ENCODE measurements at regions not wholly inside any gene's neighbourhood (a gene's known extent, or its start where the extent isn't known, plus 50 kb on each side); places are given as distances from the start of the nearest gene placed in this dataset.

GRCh38 chr2:104952976-104953375 is 84.9 kb upstream of the MRPS9 start:
- ATAC-seq (no peak), DNase-seq (no peak)
- intact Hi-C loops (cut with DNase I, micrococcal nuclease): no loop called here
- Histone ChIP-seq H3K36me3 (ENCODE audit: low read depth) (no peaks in the 10 kb centered on the region), H3K4me3 (no peak overlapping the region), H3K4me1 (ENCODE audit: low read depth) (no peaks in the 10 kb centered on the region), H3K9me3 (no peaks in the 10 kb centered on the region)
- TF ChIP-seq CTCF (IDR thresholded peaks at IDR 0.05): no peak

GRCh38 chr2:104965900-104966299 is 72.0 kb upstream of the MRPS9 start:
- no peak for ATAC-seq
- intact Hi-C loops (cut with DNase I, micrococcal nuclease): no loop called here
- TF ChIP-seq CTCF (IDR thresholded peaks at IDR 0.05): no peak

GRCh38 chr2:104969564-104969963 is 68.3 kb upstream of the MRPS9 start:
- no peak for TF ChIP-seq CTCF (IDR thresholded peaks at IDR 0.05)
- peaks cover 7% of the 10 kb centered on the region for H3K9me3 ChIP-seq
- H3K4me3 ChIP-seq: no peak overlapping the region
- H3K4me1 ChIP-seq (ENCODE audit: low read depth): no peaks in the 10 kb centered on the region
- DNase-seq (no peak), ATAC-seq (no peak)
- intact Hi-C loops (cut with DNase I, micrococcal nuclease): no loop called here
- no peaks in the 10 kb centered on the region for H3K36me3 ChIP-seq (ENCODE audit: low read depth)

More at GRCh38 chr2:104965900-104966299, 72.0 kb upstream of the MRPS9 start:
- Histone ChIP-seq H3K4me3 (no peak overlapping the region), H3K36me3 (ENCODE audit: low read depth) (no peaks in the 10 kb centered on the region), H3K9me3 (peaks cover 10% of the 10 kb centered on the region), H3K4me1 (ENCODE audit: low read depth) (no peaks in the 10 kb centered on the region)
- DNase-seq: no peak

GRCh38 chr2:104975371-104975770 is 62.5 kb upstream of the MRPS9 start:
- no peak for ATAC-seq
- Histone ChIP-seq H3K4me3 (no peak overlapping the region), H3K4me1 (ENCODE audit: low read depth) (no peaks in the 10 kb centered on the region), H3K36me3 (ENCODE audit: low read depth) (no peaks in the 10 kb centered on the region), H3K9me3 (no peaks in the 10 kb centered on the region)
- intact Hi-C loops (cut with DNase I, micrococcal nuclease): no loop called here
- DNase-seq: no peak
- no peak for TF ChIP-seq CTCF (IDR thresholded peaks at IDR 0.05)

- intact Hi-C loops (cut with DNase I, micrococcal nuclease): no loop called here
- ATAC-seq (no peak), DNase-seq (no peak)
- H3K4me1 ChIP-seq (ENCODE audit: low read depth): no peaks in the 10 kb centered on the region
- H3K9me3 ChIP-seq: no peaks in the 10 kb centered on the region
- no peak overlapping the region for H3K4me3 ChIP-seq
- TF ChIP-seq CTCF (IDR thresholded peaks at IDR 0.05): no peak
- no peaks in the 10 kb centered on the region for H3K36me3 ChIP-seq (ENCODE audit: low read depth)
Observed at GRCh38 chr2:104975851-104976250, 62.0 kb upstream of the MRPS9 start.

- TF ChIP-seq CTCF (IDR thresholded peaks at IDR 0.05): no peak
- intact Hi-C loops (cut with DNase I, micrococcal nuclease): no loop called here
- ATAC-seq (peak; percentile 69), DNase-seq (peak in 1 of 3 donors; percentile 18)
- Histone ChIP-seq H3K4me3 (no peak overlapping the region), H3K36me3 (ENCODE audit: low read depth) (no peaks in the 10 kb centered on the region), H3K9me3 (no peaks in the 10 kb centered on the region), H3K4me1 (ENCODE audit: low read depth) (no peaks in the 10 kb centered on the region)
Observed at GRCh38 chr2:104976603-104977120, 61.2 kb upstream of the MRPS9 start.

Measured in mucosa of descending colon (tissue), 3 donors.